GM12865 (cell line): ENCODE measurements at regions not wholly inside any gene's neighbourhood (a gene's known extent, or its start where the extent isn't known, plus 50 kb on each side); places are given as distances from the start of the nearest gene placed in this dataset.

Experiments used
- DNase-seq: peaks from one replicate; pipeline ENCODE4 v3.0.0; 2010; ENCODE audit warnings: low read depth
- H3K4me3 ChIP-seq: 2 replicates; pipeline ENCODE4 v1.5.1; 2011; ENCODE audit warnings: mild to moderate bottlenecking, low read depth, low read length, control low read depth
- TF ChIP-seq, protein P1 (sequence below): IDR thresholded peaks from 2 replicates; pipeline ENCODE4 v1.5.1; 2011; ENCODE audit warnings: low read length, control low read depth, low read depth, inconsistent platforms; ENCODE audit not compliant: insufficient read depth; ENCODE audit errors: missing control alignments

GRCh38 chr15:91751611-91752010 is 101.9 kb upstream of the SLCO3A1 start:
- DNase-seq, result no peak
- TF ChIP-seq, protein P1, sequence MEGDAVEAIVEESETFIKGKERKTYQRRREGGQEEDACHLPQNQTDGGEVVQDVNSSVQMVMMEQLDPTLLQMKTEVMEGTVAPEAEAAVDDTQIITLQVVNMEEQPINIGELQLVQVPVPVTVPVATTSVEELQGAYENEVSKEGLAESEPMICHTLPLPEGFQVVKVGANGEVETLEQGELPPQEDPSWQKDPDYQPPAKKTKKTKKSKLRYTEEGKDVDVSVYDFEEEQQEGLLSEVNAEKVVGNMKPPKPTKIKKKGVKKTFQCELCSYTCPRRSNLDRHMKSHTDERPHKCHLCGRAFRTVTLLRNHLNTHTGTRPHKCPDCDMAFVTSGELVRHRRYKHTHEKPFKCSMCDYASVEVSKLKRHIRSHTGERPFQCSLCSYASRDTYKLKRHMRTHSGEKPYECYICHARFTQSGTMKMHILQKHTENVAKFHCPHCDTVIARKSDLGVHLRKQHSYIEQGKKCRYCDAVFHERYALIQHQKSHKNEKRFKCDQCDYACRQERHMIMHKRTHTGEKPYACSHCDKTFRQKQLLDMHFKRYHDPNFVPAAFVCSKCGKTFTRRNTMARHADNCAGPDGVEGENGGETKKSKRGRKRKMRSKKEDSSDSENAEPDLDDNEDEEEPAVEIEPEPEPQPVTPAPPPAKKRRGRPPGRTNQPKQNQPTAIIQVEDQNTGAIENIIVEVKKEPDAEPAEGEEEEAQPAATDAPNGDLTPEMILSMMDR, result no peak
- no peak overlapping the region for H3K4me3 ChIP-seq

GRCh38 chr15:91752081-91752785 is 101.3 kb upstream of the SLCO3A1 start:
- TF ChIP-seq, protein P1, result no peak
- no peak overlapping the region for H3K4me3 ChIP-seq
- no peak for DNase-seq

DNA sequence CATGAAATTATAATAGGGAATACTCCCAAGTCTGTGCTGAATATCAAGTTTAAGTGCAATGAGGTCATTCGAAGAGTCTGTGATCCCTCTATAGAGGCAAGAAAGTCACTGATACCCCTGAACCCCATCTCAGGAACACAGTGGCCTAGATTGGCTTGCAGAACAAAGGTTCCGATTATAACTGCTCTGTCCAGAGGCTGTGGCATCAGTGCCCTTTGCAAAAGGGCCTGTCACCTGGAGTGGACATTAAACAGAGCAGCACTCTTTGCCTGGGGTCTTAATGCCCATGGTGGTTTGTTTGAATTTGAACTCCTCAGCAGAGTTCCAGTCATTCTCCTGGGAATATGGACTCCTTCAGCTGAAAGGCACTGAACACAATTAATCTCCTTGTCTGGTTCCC is 93.9 kb upstream of the SLCO3A1 start:
- no peak overlapping the region for H3K4me3 ChIP-seq
- TF ChIP-seq, protein P1, result no peak
- no peak for DNase-seq

DNA sequence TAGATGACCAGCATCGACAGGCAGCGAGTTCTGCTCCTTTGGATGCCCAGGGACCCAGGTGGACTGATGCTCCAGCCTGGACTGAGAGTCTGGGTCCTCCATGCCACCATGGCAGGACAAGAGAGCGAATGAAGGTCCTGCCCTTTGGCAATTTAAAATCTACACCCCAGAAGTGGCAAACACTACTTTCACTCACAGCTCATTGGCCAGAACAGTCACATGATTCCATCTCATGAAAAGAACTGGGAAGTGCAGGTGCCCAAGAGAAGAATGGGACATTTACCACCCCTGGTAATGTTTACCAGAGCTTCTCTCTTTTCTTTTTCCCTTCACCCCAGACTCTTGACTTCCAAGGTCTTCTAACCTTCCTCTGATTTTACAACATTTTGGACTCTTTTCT is 87.8 kb upstream of the SLCO3A1 start:
- TF ChIP-seq, protein P1, result no peak
- DNase-seq, result no peak
- no peak overlapping the region for H3K4me3 ChIP-seq

DNA sequence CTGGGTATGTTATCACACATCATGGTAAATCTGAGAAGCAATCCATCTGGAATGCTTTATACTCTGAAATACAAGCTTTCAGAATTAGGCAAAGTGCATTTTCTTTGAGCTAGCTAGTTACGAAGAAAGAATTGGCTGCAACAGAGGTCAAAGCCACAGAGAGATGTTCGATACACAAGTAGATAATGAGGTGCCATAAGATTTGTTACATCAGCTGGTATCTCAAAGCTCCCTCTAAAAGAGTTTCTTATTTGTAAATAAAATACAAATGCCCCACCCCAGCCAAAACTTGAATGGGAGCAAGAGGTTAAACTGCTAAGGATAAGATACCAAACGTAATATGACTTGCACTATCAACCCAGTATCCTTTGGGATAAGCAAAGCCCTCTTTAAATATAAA is 84.0 kb upstream of the SLCO3A1 start:
- no peak overlapping the region for H3K4me3 ChIP-seq
- TF ChIP-seq, protein P1, result no peak
- no peak for DNase-seq

DNA sequence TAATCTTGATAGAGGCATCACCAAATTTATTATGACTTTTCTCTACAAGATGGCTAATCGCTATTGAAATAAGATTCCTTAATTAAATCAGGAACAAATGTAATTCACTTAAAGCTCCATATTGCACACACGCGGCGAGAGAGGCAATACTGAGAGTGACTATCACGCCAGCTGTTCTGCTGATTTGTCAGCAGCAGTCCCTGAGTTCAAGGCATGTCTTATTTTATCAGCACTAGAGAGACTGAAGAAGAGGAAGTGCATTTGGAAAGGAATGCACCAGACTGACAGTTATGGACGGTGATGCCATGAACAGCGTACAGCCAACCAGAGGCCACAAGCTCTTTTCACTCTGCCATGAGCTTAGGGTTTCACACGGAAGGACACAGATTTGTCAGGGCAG is 83.6 kb upstream of the SLCO3A1 start:
- DNase-seq, result no peak
- TF ChIP-seq, protein P1, result no peak
- H3K4me3 ChIP-seq, result no peak overlapping the region

GRCh38 chr15:91776104-91776503 is 77.4 kb upstream of the SLCO3A1 start:
- no peak for DNase-seq
- TF ChIP-seq, protein P1, result no peak
- no peak overlapping the region for H3K4me3 ChIP-seq
